Lower lobe of right lung (tissue), 2 donors: ENCODE measurements at regions not wholly inside any gene's neighbourhood (a gene's known extent, or its start where the extent isn't known, plus 50 kb on each side); places are given as distances from the start of the nearest gene placed in this dataset.

Experiments
- ATAC-seq, 2 donors: fragments of 200-7000 bp; cut with Tn5 transposase; one replicate each; pipeline ENCODE4 v1.9.1; 2020 to 2022; ENCODE audit warnings: mild to moderate bottlenecking in 2 of 2, moderate library complexity in 2 of 2
- DNase-seq: peaks from one replicate; pipeline ENCODE4 v3.0.0-alpha.2; 2020
- H3K27ac ChIP-seq: fragments of 200-600 bp; one replicate; pipeline ENCODE4 v1.8.0; 2022
- H3K27me3 ChIP-seq: fragments of 200-600 bp; one replicate; pipeline ENCODE4 v1.8.0; 2022; ENCODE audit warnings: low read depth
- H3K36me3 ChIP-seq: fragments of 200-600 bp; one replicate; pipeline ENCODE4 v1.8.0; 2022; ENCODE audit warnings: mild to moderate bottlenecking
- H3K4me1 ChIP-seq: fragments of 200-600 bp; one replicate; pipeline ENCODE4 v1.8.0; 2022
- H3K4me3 ChIP-seq: fragments of 200-600 bp; one replicate; pipeline ENCODE4 v1.8.0; 2022; ENCODE audit warnings: mild to moderate bottlenecking
- H3K9me3 ChIP-seq: fragments of 200-600 bp; one replicate; pipeline ENCODE4 v1.8.0; 2022
- intact Hi-C: fragments of 100-400 bp; cut with DNase I; formaldehyde crosslinking; loops from one replicate; pipeline ENCODE4 v1.11.0; 2022
- TF ChIP-seq, protein P1 (sequence below): fragments of 200-600 bp; IDR thresholded peaks from one replicate; pipeline ENCODE4 v1.8.0; 2022; ENCODE audit warnings: antibody characterized with exemption, mild to moderate bottlenecking
- donor health status: DM: no; HTN: yes; CAD: no; lungs with severe emphysema.

DNA sequence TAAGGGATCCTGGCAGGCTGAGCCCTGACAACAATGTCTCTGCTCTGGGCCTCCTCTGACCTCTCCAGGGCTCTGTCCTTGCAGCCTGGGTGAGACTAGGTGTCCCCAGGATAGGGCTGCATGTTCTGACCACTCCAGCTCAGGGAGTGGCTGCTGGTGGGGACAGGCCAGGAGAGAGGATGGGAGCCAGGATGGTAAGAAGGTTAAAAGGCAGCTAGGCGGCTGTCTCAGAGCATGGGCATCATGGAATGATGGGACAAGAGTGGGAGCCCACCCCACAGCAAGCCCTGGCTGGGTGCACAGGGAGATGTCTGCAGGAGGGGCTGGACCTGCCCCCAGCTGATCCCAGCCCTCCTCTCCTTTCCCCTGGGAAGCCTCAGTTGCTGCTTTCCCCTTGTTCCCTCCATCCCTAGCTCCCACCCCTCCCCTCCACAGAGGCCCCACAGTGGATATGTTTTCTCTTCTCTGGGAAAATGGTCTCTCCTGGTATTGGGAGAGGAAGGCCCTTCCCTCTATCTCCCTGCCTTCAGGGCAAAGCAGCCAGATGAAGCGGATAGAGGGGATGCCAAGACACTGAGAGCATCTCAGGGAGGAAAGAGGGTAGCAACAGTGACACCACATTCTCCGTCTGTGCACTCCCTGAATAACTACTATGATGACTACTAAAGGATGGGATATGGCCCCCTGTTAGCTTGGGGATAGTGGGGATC is 334.3 kb downstream of the DYSF start:
- no peak for ATAC-seq
- TF ChIP-seq, protein P1, sequence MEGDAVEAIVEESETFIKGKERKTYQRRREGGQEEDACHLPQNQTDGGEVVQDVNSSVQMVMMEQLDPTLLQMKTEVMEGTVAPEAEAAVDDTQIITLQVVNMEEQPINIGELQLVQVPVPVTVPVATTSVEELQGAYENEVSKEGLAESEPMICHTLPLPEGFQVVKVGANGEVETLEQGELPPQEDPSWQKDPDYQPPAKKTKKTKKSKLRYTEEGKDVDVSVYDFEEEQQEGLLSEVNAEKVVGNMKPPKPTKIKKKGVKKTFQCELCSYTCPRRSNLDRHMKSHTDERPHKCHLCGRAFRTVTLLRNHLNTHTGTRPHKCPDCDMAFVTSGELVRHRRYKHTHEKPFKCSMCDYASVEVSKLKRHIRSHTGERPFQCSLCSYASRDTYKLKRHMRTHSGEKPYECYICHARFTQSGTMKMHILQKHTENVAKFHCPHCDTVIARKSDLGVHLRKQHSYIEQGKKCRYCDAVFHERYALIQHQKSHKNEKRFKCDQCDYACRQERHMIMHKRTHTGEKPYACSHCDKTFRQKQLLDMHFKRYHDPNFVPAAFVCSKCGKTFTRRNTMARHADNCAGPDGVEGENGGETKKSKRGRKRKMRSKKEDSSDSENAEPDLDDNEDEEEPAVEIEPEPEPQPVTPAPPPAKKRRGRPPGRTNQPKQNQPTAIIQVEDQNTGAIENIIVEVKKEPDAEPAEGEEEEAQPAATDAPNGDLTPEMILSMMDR, result no peak
- no peaks in the 10 kb centered on the region for H3K9me3 ChIP-seq
- H3K4me3 ChIP-seq, result no peak overlapping the region
- no peak overlapping the region for H3K27ac ChIP-seq
- no peaks in the 10 kb centered on the region for H3K4me1 ChIP-seq
- no peaks in the 10 kb centered on the region for H3K36me3 ChIP-seq
- no peak for DNase-seq
- H3K27me3 ChIP-seq, result no peaks in the 10 kb centered on the region
- intact Hi-C loops, result no loop called here

DNA sequence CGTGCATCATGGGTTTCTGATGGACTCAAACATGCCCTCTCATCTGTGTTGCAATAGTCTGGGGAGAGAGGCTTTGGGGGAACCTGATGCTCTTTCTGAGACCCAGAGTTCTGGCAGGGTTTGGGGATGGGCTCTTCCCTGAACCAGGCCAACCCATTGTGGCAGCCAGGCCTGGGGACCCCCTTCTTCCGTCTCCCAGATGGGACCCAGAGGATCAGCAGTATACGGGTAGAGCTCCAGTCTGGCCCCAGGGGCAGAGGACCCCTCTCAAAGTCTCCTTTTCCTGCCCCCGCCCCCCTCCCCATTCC is 333.7 kb downstream of the DYSF start:
- DNase-seq, result no peak
- Histone ChIP-seq H3K27ac (no peak overlapping the region), H3K4me3 (no peak overlapping the region), H3K4me1 (no peaks in the 10 kb centered on the region), H3K9me3 (no peaks in the 10 kb centered on the region), H3K27me3 (no peaks in the 10 kb centered on the region), H3K36me3 (no peaks in the 10 kb centered on the region)
- intact Hi-C loops, result no loop called here
- ATAC-seq, result no peak
- TF ChIP-seq, protein P1, result no peak

DNA sequence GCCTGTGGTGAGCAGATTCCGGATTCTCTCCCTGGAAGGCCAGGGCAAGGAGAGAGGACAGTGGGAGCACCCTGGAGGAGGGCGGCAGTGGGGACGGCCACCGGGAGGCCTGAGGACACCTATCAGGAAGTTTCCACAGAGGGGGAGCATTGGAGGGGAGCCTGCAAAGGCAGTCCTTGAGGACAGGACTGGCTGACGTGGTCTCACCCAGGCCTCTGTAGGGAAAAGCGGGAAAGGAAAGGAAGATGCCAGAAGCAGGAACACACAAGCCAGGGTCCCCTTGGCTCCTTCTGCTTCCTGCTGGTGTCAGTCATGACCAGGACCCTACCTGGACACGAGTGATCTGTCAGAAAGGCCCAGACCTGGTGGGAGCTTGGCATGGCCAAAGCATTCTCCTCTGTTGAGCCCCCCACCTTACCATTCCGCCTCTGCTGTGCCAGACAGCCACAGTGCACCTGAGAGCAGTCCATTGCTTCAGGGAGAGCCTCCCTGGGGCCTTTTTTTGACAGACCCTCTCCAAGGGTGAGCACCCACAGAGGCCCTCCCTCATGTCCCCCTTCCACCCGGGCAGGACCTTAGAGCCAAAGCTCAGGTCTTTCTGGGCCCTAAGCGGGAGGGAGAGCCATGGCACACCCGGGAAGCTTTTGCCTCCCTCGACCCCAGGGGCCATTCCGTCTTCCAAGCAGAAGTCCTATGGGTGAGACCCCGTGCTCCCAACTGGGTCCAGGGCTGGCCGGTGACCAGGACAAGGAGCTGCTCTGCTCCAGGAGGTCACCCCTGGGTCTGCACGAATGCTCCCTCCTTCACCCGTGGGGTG is 333.1 kb downstream of the DYSF start:
- no peak for ATAC-seq
- DNase-seq, result no peak
- Histone ChIP-seq H3K27ac (no peak overlapping the region), H3K27me3 (no peaks in the 10 kb centered on the region), H3K4me1 (no peaks in the 10 kb centered on the region), H3K9me3 (no peaks in the 10 kb centered on the region), H3K4me3 (no peak overlapping the region), H3K36me3 (no peaks in the 10 kb centered on the region)
- intact Hi-C loops, result no loop called here
- TF ChIP-seq, protein P1, result no peak

GRCh38 chr2:71785516-71785981 is 332.2 kb downstream of the DYSF start:
- no peaks in the 10 kb centered on the region for H3K36me3 ChIP-seq
- intact Hi-C loops, result no loop called here
- DNase-seq, result no peak
- no peak overlapping the region for H3K27ac ChIP-seq
- no peaks in the 10 kb centered on the region for H3K27me3 ChIP-seq
- H3K4me3 ChIP-seq, result no peak overlapping the region
- no peaks in the 10 kb centered on the region for H3K9me3 ChIP-seq
- ATAC-seq, result no peak
- no peaks in the 10 kb centered on the region for H3K4me1 ChIP-seq
- TF ChIP-seq, protein P1, result no peak

DNA sequence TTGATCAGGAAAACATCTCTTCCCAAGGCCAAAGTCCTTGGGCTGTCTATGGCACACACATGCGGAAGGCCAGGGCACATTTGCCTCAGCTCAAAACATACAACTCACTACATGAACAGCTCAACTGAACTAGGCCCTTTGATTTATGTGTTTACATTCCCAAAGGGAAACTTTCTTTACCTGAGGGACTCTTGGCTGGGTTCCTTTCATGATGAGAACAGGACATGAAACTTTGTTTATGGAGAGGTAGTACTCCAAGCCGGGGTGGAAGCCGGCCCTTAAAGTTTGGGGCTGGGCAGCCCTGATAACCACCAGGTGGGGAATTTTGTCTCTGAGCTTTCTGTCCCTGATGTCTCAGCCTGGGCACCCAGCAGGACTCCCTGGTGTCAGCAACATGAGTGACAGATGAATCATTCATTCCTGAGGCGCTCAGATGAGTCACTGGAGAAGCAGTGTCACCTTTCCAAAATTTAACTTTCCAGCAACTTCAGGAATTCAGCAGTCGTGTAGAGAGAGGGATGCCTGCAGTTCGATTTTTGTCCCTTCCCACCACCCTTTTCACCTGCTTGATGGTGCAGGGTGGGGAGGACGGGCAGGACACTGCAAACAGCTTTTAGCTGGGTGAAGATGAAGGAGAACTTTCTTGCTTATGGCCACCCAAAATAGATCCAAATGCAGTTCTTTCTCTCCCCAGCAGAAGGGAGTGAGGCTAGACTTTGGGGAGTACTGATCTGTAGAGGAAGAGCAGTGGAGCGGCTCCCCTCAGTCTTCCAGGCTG is 331.6 kb downstream of the DYSF start:
- DNase-seq, result no peak
- TF ChIP-seq, protein P1, result no peak
- H3K4me1 ChIP-seq, result no peaks in the 10 kb centered on the region
- H3K27me3 ChIP-seq, result no peaks in the 10 kb centered on the region
- H3K9me3 ChIP-seq, result no peaks in the 10 kb centered on the region
- no peak overlapping the region for H3K27ac ChIP-seq
- no peak overlapping the region for H3K4me3 ChIP-seq
- no peaks in the 10 kb centered on the region for H3K36me3 ChIP-seq
- no peak for ATAC-seq
- intact Hi-C loops, result no loop called here
